HG02885 (cell line): ENCODE measurements at regions not wholly inside any gene's neighbourhood (a gene's known extent, or its start where the extent isn't known, plus 50 kb on each side); places are given as distances from the start of the nearest gene placed in this dataset.
"Not testable (repeated sequence)": the region's sequence is repeated elsewhere in the genome, so short reads cannot be mapped to it uniquely, and the experiment has no call there.

ENCODE experiments used
- ATAC-seq: cut with Tn5 transposase; IDR thresholded peaks from one replicate; pipeline ENCODE4 v1.9.1; 2021; ENCODE audit warnings: mild to moderate bottlenecking; ENCODE audit not compliant: unreplicated experiment, poor library complexity

- no peak for ATAC-seq
Observed at GRCh38 chrX:13226214-13226613, 93.6 kb downstream of the ATXN3L start.

DNA sequence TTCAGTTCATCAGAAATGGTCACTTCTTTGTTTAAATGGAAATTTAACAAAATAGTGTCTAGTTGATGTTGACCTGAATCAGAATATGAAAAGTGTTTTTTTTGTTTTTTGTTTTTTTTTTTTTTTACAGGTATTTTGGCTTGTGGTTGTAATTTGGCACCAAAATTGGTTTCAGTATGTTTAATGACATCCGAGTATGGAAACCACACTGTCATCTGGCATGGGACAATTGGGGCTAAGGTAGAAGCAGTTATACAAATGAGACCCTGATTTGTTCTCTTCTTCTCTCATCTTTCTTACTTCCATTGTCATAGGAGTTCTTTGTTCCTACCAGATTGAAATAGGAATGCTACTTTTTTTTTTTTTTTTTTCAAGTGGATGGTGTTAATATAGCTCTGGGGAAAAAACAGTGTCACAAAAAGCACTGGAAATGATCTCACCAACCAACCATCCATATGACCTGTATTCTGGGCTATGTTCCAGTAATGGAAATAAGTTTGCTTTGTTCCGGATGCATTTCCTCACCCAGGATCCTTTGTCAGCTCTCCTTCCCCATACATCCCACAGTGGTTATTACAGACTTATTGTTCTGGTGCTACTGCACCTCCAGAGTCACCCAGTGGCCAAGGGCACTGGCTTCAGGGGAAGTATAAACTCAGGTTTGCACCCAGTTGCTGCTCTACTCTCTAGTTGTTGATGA is 95.8 kb downstream of the ATXN3L start:
- no peak for ATAC-seq

- no peak for ATAC-seq
Observed at GRCh38 chrX:13220916-13221315, 98.9 kb downstream of the ATXN3L start.

DNA sequence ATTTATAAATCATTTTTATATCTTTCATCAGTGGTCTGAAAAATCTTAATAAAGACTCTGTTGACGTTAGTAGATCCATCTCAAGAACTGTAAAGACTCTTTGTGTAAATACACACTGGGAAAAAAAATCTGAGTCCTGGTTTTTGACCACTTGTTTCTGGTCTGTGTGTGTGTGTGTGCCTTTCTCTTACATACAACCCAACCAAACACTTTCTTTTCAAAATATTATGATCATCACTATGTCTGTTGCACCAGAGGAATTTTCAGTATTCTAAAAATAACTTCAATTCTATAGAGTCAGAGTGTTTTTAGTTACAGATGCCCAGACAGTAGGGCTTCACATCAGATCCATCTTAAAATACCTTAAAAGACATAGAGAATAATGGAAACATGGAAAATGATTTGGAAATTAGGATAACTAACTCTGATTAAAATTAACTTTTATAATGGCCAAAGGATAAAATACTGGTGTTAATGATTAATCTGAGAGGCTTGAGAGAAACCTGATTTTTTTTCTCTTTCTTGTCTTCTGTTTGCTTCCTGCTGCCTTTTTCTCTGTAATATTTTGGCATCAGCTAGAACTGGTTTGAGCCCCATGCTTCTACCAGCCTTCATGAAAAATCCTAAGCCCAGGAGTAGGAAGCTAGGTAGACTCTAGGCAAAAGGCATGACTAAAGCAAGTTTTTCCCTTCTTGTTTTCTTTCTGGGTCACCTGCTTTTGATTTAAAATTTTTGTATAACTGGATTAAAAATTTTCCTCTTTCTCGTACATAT is 99.7 kb downstream of the ATXN3L start:
- ATAC-seq: no peak

GRCh38 chrX:13218758-13219157 is 101.1 kb downstream of the ATXN3L start:
- ATAC-seq: no peak

DNA sequence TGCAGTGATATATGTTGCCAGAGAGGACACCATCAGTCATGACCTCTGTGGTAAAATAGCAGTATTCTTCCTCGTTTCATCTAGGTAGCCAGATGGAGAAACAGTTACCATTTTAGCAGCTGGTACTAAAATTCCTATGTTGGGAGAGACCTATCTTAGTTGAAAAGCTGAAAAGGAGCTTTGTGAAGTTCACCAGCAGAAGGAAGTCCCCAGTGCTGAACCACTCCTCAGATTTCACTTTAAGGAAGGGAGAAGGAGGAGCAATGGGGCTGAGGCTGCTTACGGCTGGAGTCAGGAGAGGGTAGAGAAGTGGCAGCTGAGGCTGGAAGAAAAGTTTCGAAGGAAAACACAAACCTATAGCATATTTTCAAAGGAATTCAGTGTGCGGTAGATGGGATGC is 103.7 kb downstream of the ATXN3L start:
- no peak for ATAC-seq

DNA sequence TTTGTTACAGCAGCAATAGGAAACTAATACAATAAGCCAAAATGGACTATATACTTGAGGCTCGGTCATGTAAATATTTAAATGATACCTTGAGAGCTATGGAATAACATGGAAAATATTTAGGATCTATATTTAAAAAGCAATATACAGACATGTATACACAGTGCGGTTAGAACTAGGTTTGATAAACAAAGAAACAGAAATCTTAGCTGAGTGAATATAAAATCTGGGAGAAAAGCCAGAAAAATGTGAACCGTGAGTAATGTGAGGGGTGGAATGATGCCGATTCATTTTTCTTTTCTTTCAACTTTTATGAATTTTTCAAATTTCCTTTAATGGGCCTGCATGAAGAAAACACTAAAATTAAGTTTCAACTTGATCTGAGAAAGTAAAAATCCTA is 104.1 kb downstream of the ATXN3L start:
- no peak for ATAC-seq

DNA sequence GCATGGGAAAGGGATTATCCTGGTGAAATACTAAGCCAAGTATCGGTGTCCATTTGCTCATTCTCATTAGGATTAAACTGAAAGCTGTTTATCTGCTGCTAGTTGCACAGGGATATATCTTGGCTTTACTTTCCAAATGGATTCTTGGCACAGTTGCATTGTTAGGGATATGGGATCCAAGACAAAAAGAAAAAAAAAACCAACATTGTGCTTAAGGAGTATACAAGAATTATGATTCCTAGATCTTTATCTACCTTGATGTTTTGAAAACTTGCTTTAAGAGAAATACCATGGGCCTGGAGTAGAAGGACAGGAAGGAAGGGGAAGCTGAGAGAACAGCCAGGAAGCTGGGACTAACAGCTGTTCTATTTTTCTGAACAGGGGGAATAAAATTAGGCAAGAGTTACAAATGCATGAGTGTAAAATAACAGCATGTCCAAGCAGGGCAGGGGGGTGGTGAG is 107.6 kb downstream of the ATXN3L start:
- no peak for ATAC-seq

DNA sequence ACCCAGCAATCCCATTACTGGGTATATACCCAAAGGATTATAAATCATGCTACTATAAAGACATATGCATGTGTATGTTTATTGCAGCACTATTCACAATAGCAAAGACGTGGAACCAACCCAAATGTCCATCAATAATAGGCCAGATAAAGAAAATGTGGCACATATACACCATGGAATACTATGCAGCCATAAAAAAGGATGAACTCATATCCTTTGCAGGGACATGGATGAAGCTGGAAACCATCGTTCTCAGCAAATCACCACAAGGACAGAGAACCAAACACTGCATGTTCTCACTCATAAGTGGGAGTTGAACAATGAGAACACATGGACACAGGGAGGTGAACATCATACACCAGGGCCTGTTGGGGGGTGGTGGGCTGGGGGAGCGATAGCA is 109.7 kb downstream of the ATXN3L start:
- ATAC-seq: not testable (repeated sequence)

DNA sequence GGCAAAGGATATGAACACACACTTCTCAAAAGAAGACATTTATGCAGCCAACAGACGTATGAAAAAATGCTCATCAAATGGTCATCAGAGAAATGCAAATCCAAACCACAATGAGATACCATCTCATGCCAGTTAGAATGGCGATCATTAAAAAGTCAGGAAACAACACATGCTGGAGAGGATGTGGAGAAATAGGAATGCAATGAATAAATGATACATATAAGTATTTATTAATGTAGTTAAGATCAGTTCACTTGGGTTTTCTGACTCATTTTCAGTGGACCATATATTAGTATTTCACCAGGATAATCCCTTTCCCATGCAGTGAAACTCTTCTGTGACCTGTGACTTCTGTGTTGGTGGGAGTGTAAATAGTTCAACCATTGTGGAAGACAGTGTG is 110.1 kb downstream of the ATXN3L start:
- not testable (repeated sequence) for ATAC-seq

DNA sequence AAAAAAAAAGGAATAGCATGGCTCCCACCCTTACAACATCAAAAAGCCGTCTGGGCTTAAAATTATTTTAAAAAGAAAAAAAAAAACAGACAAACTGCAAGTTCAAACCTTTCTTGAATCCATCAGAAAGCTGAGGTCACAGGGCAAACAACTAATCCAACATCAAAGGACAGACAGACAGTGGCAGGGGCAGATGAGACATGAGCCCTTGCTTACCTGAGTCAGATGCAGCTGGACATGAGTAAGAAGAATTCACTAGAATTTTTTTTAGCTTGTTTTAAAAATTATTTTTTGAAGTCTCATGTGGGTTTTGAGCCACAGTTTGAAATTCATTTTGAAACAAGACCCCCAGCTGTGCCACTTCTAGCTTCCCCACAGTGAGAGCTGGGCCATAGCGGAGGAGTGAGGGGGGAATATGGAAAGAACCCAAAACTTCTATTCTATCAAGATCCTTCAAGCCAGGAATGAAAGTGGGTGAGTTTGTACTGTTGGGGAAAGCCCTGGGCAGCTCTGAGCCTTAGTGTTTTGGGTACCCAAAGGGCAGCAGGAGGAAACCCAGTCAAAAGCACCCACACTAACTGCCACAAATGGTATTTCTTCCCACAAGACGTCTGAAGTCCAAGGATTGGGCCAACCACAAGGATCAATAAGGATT is 111.4 kb downstream of the ATXN3L start:
- no peak for ATAC-seq

- no peak for ATAC-seq
Observed at GRCh38 chrX:13203271-13203670, 116.6 kb downstream of the ATXN3L start.

DNA sequence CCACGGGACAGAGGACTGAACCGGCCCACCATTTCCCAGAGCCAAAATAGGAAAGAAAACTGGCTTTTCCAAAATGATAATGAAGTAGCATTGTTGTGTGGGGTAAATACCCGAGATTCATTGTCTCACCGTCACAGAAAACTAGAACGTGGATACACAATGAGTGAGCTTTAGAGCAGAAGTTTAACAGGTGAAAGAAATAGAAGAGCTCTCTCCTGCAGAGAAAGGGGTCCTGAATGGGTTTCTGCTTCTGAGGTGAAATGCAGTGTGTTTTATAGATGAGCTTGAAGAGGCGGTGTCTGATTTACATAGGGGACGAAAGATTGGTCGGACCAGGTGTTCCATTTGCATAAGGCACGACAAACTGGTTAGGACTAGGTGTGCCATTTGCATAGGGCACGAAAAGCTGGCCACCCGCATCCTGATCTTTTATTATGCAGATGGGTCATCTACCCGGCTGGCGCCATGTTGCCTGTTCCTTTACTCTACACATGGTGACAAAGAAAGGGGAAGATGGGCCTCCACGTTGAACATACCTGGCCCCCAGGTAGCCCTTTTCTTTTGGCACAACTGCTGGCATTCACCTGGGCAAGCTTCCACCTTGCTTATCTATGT is 118.1 kb downstream of the ATXN3L start:
- ATAC-seq: no peak

DNA sequence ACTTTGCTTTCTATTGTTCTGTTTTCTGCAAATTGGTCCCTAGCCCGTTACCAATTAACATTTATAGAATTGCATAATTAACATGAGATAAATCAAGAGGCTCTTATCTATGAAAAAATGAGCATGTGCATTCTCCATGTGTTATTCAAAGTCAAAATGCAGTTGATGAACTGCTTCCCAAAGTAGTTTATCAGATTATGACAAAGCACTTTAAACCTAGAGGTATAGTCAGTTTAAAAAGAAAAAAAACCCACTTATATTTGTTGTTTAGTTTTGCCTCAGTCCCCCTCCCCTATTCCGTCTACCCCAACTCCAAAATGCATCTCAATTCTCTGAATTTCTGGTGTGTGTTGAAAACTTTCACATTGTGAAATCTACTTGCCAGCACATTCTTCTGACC is 119.5 kb downstream of the ATXN3L start:
- no peak for ATAC-seq

- ATAC-seq: no peak
Observed at GRCh38 chrX:13198762-13199064, 121.1 kb downstream of the ATXN3L start.

DNA sequence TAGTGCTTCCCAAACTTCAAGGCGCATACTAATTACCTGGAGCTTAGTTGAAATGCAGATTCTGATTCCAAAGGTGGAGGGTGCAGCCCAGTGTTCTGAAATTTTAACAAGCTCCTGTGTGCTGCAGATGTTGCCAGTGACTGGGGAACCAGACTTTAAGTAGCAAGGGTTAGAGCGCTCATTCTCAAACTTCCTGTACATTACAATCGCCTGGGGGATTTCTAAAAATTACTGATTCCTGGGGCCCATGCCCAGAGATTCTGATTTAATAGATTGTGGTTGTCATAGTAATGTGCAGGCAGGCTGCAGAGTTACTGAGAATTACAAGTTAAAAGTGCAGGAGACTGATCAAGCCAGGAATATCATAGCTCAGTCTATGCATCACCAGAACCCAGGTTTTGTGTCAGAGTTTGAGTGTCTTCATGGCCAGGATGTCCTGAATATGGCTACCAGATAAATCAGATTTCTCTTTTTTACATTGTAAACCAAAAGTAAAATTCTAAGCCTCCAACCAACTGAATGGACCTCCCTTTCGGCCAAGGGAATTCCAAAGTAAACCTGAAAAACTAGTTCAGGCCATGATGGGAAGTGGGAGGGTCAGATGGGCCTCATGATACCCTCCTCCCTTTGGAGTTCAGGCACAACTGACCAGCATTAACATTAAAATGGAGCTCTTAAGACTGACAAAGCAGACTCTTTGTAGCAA is 121.6 kb downstream of the ATXN3L start:
- no peak for ATAC-seq

- ATAC-seq: no peak
Observed at GRCh38 chrX:13196782-13197181, 123.1 kb downstream of the ATXN3L start.

- ATAC-seq: no peak
Observed at GRCh38 chrX:13195340-13195739, 124.5 kb downstream of the ATXN3L start.

- no peak for ATAC-seq
Observed at GRCh38 chrX:13194291-13195103, 125.4 kb downstream of the ATXN3L start.

GRCh38 chrX:13190051-13190450 is 129.8 kb downstream of the ATXN3L start:
- ATAC-seq: no peak
